ENCODE measurements at regions not wholly inside any gene's neighbourhood (a gene's known extent, or its start where the extent isn't known, plus 50 kb on each side); places are given as distances from the start of the nearest gene placed in this dataset.

GRCh38 chr10:22097696-22098095 lies 94.2 kb upstream of the DNAJC1 start:
- no peak for TF ChIP-seq POLR2AphosphoS5 (IDR thresholded peaks at IDR 0.05; ENCODE audit: low read depth)
- TF ChIP-seq REST (IDR thresholded peaks at IDR 0.05; ENCODE audit: unreplicated experiment), result no peak
- TF ChIP-seq CTCF (conservative IDR thresholded peaks at IDR 0.05; ENCODE audit: low read depth in 2 of 2), result no peak
- no peak for TF ChIP-seq EZH2 (IDR thresholded peaks at IDR 0.05; ENCODE audit: low read depth, unreplicated experiment)
- TF ChIP-seq ETS1 (IDR thresholded peaks at IDR 0.05), result no peak
- TF ChIP-seq CREB1 (CRISPR knock-in tag; IDR thresholded peaks at IDR 0.05; ENCODE audit: low read depth), result no peak
- no peak for TF ChIP-seq EZH2phosphoT487 (IDR thresholded peaks at IDR 0.05; ENCODE audit: unreplicated experiment)
- no peak for TF ChIP-seq JUNB (IDR thresholded peaks at IDR 0.05; ENCODE audit: unreplicated experiment)
- TF ChIP-seq ZNF114 (CRISPR knock-in tag; IDR thresholded peaks at IDR 0.05), result no peak
